Ishikawa (cell line): ENCODE measurements at regions not wholly inside any gene's neighbourhood (a gene's known extent, or its start where the extent isn't known, plus 50 kb on each side); places are given as distances from the start of the nearest gene placed in this dataset.

Experiments used
- CEBPB ChIP-seq: IDR thresholded peaks from 2 replicates; pipeline ENCODE4 v1.6.1; 2012
- CREB1 ChIP-seq: IDR thresholded peaks from 2 replicates; pipeline ENCODE4 v1.6.1; 2012; ENCODE audit warnings: low read depth
- EGR1 ChIP-seq: IDR thresholded peaks from 2 replicates; pipeline ENCODE4 v1.6.1; 2012
- EP300 ChIP-seq: IDR thresholded peaks from 2 replicates; pipeline ENCODE4 v1.6.1; 2012; ENCODE audit warnings: borderline replicate concordance
- FOXM1 ChIP-seq: IDR thresholded peaks from 2 replicates; pipeline ENCODE4 v1.6.1; 2012; ENCODE audit warnings: low read depth, borderline replicate concordance
- NFIC ChIP-seq: IDR thresholded peaks from 2 replicates; pipeline ENCODE4 v1.6.1; 2012
- RAD21 ChIP-seq: IDR thresholded peaks from 2 replicates; pipeline ENCODE4 v1.6.1; 2012; ENCODE audit warnings: low read depth
- REST ChIP-seq: IDR thresholded peaks from 2 replicates; pipeline ENCODE4 v1.6.1; 2012; ENCODE audit warnings: low read depth, mild to moderate bottlenecking
- TAF1 ChIP-seq: IDR thresholded peaks from 2 replicates; pipeline ENCODE4 v1.6.1; 2012; ENCODE audit warnings: low read depth, mild to moderate bottlenecking
- TCF12 ChIP-seq: IDR thresholded peaks from 2 replicates; pipeline ENCODE4 v1.6.1; 2012; ENCODE audit warnings: low read depth
- TEAD4 ChIP-seq: IDR thresholded peaks from 2 replicates; pipeline ENCODE4 v1.6.1; 2012
- USF1 ChIP-seq: IDR thresholded peaks from 2 replicates; pipeline ENCODE4 v1.6.1; 2012
- YY1 ChIP-seq: IDR thresholded peaks from 2 replicates; pipeline ENCODE4 v1.6.1; 2012; ENCODE audit warnings: low read depth
- ZBTB7A ChIP-seq: IDR thresholded peaks from 2 replicates; pipeline ENCODE4 v1.6.1; 2012; ENCODE audit warnings: low read depth
- TF ChIP-seq, protein P1 (sequence below): IDR thresholded peaks from 2 replicates; pipeline ENCODE4 v1.6.1; 2012

DNA sequence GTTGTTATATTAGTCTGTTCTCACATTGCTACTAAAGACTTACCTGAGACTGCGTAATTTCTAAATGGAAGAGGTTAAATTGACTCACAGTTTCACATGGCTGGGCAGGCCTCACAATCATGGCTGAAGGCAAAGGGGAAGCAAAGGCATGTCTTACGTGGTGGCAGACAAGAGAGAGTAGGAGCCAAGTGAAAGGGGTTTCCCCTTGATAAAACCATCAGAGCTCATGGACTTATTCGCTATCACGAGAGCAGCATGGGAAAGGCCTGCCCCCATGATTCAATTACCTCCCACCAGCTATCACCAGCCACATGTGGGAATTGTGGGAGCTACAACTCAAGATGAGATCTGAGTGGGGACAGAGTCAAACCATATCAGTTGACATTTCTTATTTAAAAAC is 374.5 kb upstream of the RORB start:
- TF ChIP-seq CREB1 = no peak
- TF ChIP-seq FOXM1 = no peak
- no peak for TF ChIP-seq TCF12

GRCh38 chr9:74125941-74126340 is 371.2 kb upstream of the RORB start:
- TF ChIP-seq USF1 = no peak
- TF ChIP-seq ZBTB7A = no peak
- TF ChIP-seq CREB1 = no peak
- TF ChIP-seq TEAD4 = no peak
- TF ChIP-seq, protein P1, sequence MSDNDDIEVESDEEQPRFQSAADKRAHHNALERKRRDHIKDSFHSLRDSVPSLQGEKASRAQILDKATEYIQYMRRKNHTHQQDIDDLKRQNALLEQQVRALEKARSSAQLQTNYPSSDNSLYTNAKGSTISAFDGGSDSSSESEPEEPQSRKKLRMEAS = no peak
- no peak for TF ChIP-seq CEBPB
- no peak for TF ChIP-seq EGR1
- TF ChIP-seq RAD21 = no peak
- no peak for TF ChIP-seq YY1
- no peak for TF ChIP-seq REST
- TF ChIP-seq NFIC = no peak

DNA sequence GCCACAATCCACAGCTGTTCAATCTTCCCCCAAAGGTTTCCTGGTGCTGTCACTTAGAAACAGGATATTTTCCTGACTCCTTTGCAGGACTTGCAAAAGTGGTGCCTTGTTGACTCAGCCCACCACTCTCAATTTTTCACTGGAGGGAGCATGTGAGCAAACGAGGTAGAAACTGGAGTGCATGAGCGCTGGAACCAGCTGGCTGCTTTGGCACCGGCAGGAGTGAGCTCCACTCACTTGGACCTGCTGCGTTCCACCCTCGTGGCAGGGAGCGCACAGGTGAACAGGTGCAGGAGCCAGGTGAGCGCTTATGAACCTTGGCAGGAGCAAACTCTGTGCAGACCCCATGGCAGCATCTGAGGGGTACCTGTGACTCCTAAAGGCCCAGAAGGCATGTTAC is 364.1 kb upstream of the RORB start:
- no peak for TF ChIP-seq YY1
- TF ChIP-seq REST = no peak
- TF ChIP-seq TAF1 = no peak
- no peak for TF ChIP-seq FOXM1
- TF ChIP-seq ZBTB7A = no peak

GRCh38 chr9:74133921-74134320 is 363.2 kb upstream of the RORB start:
- TF ChIP-seq TAF1 = no peak
- TF ChIP-seq YY1 = no peak
- no peak for TF ChIP-seq EGR1
- TF ChIP-seq, protein P1 = no peak
- no peak for TF ChIP-seq TEAD4
- TF ChIP-seq NFIC = no peak
- TF ChIP-seq USF1 = no peak
- no peak for TF ChIP-seq CEBPB
- TF ChIP-seq TCF12 = no peak
- no peak for TF ChIP-seq REST
- TF ChIP-seq EP300 = no peak
- TF ChIP-seq ZBTB7A = no peak
- no peak for TF ChIP-seq FOXM1
- TF ChIP-seq RAD21 = no peak
- no peak for TF ChIP-seq CREB1

- TF ChIP-seq NFIC (no peak), CREB1 (no peak), CEBPB (no peak), FOXM1 (no peak), TCF12 (no peak), ZBTB7A (no peak), EP300 (no peak), RAD21 (no peak), TEAD4 (no peak), USF1 (no peak), EGR1 (no peak), REST (no peak), YY1 (no peak)
- TF ChIP-seq, protein P1 = no peak
Observed at GRCh38 chr9:74138182-74138581, 359.0 kb upstream of the RORB start.
